ENCODE measurements at regions not wholly inside any gene's neighbourhood (a gene's known extent, or its start where the extent isn't known, plus 50 kb on each side); places are given as distances from the start of the nearest gene placed in this dataset.

DNA sequence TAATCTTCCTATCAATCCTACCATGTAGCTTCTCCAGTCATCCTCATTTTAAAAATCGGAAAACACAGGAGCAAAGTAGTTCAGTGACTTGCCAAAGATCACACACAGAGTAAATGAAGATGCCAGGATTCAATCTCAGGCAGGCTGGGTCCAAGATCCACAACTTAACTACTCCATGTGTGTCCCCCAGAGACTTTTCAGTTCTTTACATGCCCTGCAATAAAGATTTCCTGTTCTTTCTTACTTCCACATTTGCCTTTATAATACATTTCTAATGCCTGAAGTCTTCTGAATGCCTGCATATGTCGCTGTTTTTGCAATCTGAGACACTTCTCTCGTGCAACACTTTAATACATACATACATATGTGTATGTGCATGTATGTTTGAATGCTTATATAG, 121.7 kb upstream of the MARCKS start:
- Histone ChIP-seq H3K27me3 (ENCODE audit: insufficient read depth, low read length) (no peaks in the 10 kb centered on the region), H2AFZ (ENCODE audit: low read depth, low read length) (no peak overlapping the region), H3K27ac (ENCODE audit: low read depth, low read length) (no peak overlapping the region), H3K79me2 (ENCODE audit: insufficient read depth, low read length) (no peaks in the 10 kb centered on the region), H4K20me1 (ENCODE audit: insufficient read depth, low read length) (no peaks in the 10 kb centered on the region), H3K36me3 (ENCODE audit: insufficient read depth, low read length) (no peaks in the 10 kb centered on the region), H3K4me1 (ENCODE audit: insufficient read depth, low read length) (peaks cover 10% of the 10 kb centered on the region), H3K4me2 (ENCODE audit: low read length) (no peak overlapping the region), H3K9ac (ENCODE audit: low read length) (no peak overlapping the region), H3K9me3 (ENCODE audit: insufficient read depth, low read depth, low read length) (no peaks in the 10 kb centered on the region), H3K4me3 (ENCODE audit: insufficient read depth, low read depth, low read length) (no peak overlapping the region)
- Mint-ChIP-seq H3K27me3 (ENCODE audit: low read depth, unreplicated experiment) (no peaks in the 10 kb centered on the region), H3K4me3 (ENCODE audit: unreplicated experiment) (no peak overlapping the region), H3K9me3 (ENCODE audit: unreplicated experiment) (no peaks in the 10 kb centered on the region), H3K36me3 (ENCODE audit: low read depth, unreplicated experiment) (no peaks in the 10 kb centered on the region), H3K27ac (ENCODE audit: unreplicated experiment) (no peak overlapping the region), H3K4me1 (ENCODE audit: low read depth, unreplicated experiment) (peaks cover 13% of the 10 kb centered on the region)
- DNase-seq (ENCODE audit: low read depth) (no peak), FAIRE-seq (peak; percentile 29)
- TF ChIP-seq, protein P1, sequence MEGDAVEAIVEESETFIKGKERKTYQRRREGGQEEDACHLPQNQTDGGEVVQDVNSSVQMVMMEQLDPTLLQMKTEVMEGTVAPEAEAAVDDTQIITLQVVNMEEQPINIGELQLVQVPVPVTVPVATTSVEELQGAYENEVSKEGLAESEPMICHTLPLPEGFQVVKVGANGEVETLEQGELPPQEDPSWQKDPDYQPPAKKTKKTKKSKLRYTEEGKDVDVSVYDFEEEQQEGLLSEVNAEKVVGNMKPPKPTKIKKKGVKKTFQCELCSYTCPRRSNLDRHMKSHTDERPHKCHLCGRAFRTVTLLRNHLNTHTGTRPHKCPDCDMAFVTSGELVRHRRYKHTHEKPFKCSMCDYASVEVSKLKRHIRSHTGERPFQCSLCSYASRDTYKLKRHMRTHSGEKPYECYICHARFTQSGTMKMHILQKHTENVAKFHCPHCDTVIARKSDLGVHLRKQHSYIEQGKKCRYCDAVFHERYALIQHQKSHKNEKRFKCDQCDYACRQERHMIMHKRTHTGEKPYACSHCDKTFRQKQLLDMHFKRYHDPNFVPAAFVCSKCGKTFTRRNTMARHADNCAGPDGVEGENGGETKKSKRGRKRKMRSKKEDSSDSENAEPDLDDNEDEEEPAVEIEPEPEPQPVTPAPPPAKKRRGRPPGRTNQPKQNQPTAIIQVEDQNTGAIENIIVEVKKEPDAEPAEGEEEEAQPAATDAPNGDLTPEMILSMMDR (IDR thresholded peaks at IDR 0.05; ENCODE audit: insufficient read depth, low read depth, low read length): no peak
- TF ChIP-seq EZH2 (IDR thresholded peaks at IDR 0.05; ENCODE audit: insufficient read depth, low read length): no peak

DNA sequence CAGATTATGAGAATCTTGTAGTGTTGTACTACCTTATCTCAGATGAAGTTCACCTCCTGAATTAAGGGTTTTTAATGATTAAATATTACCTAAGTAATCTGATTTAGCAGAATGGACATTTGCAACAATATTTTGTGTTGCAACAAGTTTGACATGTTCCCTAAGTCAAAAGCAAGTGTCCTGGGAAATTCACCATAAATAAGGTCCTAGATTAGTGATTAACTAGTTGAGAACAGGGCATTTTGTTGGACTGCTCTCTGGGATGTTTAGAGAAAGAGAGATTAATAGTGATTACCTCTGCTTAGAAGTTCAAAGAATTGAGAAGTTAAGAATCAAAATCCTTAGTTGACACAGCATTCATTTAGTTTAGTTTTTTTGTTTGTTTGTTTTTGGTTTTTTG, 120.2 kb upstream of the MARCKS start:
- H3K79me2 ChIP-seq (ENCODE audit: insufficient read depth, low read length): no peaks in the 10 kb centered on the region
- no peak overlapping the region for H3K4me3 Mint-ChIP-seq (ENCODE audit: unreplicated experiment)
- TF ChIP-seq EZH2 (IDR thresholded peaks at IDR 0.05; ENCODE audit: insufficient read depth, low read length): no peak
- TF ChIP-seq, protein P1 (IDR thresholded peaks at IDR 0.05; ENCODE audit: insufficient read depth, low read depth, low read length): no peak
- H2AFZ ChIP-seq (ENCODE audit: low read depth, low read length): no peak overlapping the region
- no peaks in the 10 kb centered on the region for H3K9me3 Mint-ChIP-seq (ENCODE audit: unreplicated experiment)
- no peaks in the 10 kb centered on the region for H3K36me3 Mint-ChIP-seq (ENCODE audit: low read depth, unreplicated experiment)
- H3K4me3 ChIP-seq (ENCODE audit: insufficient read depth, low read depth, low read length): no peak overlapping the region
- no peak overlapping the region for H3K9ac ChIP-seq (ENCODE audit: low read length)
- peaks cover 10% of the 10 kb centered on the region for H3K4me1 ChIP-seq (ENCODE audit: insufficient read depth, low read length)
- no peaks in the 10 kb centered on the region for H3K27me3 ChIP-seq (ENCODE audit: insufficient read depth, low read length)
- H3K27ac Mint-ChIP-seq (ENCODE audit: unreplicated experiment): no peak overlapping the region
- H3K36me3 ChIP-seq (ENCODE audit: insufficient read depth, low read length): no peaks in the 10 kb centered on the region
- no peaks in the 10 kb centered on the region for H4K20me1 ChIP-seq (ENCODE audit: insufficient read depth, low read length)
- peaks cover 12% of the 10 kb centered on the region for H3K4me1 Mint-ChIP-seq (ENCODE audit: low read depth, unreplicated experiment)
- no peak for FAIRE-seq
- no peaks in the 10 kb centered on the region for H3K27me3 Mint-ChIP-seq (ENCODE audit: low read depth, unreplicated experiment)
- no peak overlapping the region for H3K27ac ChIP-seq (ENCODE audit: low read depth, low read length)
- H3K4me2 ChIP-seq (ENCODE audit: low read length): no peak overlapping the region
- no peak for DNase-seq (ENCODE audit: low read depth)
- H3K9me3 ChIP-seq (ENCODE audit: insufficient read depth, low read depth, low read length): no peaks in the 10 kb centered on the region

DNA sequence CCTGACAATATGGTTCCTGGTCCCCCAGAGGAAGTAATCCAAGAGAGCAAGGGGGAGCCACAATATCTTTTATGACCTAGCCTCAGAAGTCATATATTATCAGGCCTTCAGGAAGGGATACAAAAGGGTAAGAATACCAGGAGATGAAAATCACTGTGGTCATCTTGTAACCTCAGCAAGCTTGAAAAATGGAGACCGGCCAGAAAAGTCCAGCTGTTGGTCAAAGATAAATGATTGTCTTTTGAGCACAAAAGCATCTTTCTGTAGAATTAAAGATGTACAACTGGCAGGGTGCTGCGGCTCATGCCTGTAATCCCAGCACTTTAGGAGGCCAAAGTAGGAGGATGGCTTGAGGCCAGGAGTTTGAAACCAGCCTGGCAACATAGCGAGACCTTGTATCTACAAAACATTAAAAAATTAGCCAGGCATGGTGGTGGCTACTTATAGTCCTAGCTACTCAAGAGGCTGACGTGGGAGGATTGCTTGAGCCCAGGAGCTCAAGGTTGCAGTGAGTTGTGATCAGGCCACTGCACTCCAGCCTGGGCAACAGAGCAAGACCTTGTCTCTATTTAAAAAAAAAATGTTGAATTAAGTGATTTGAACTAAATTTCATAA, 118.0 kb upstream of the MARCKS start:
- no peak overlapping the region for H3K4me2 ChIP-seq (ENCODE audit: low read length)
- H3K27ac ChIP-seq (ENCODE audit: low read depth, low read length): no peak overlapping the region
- H3K9me3 ChIP-seq (ENCODE audit: insufficient read depth, low read depth, low read length): no peaks in the 10 kb centered on the region
- H3K36me3 ChIP-seq (ENCODE audit: insufficient read depth, low read length): no peaks in the 10 kb centered on the region
- no peak overlapping the region for H2AFZ ChIP-seq (ENCODE audit: low read depth, low read length)
- TF ChIP-seq, protein P1 (IDR thresholded peaks at IDR 0.05; ENCODE audit: insufficient read depth, low read depth, low read length): no peak
- TF ChIP-seq EZH2 (IDR thresholded peaks at IDR 0.05; ENCODE audit: insufficient read depth, low read length): no peak
- no peak for DNase-seq (ENCODE audit: low read depth)
- H4K20me1 ChIP-seq (ENCODE audit: insufficient read depth, low read length): no peaks in the 10 kb centered on the region
- no peak overlapping the region for H3K9ac ChIP-seq (ENCODE audit: low read length)
- no peaks in the 10 kb centered on the region for H3K79me2 ChIP-seq (ENCODE audit: insufficient read depth, low read length)
- H3K27me3 ChIP-seq (ENCODE audit: insufficient read depth, low read length): no peaks in the 10 kb centered on the region
- no peak overlapping the region for H3K4me3 Mint-ChIP-seq (ENCODE audit: unreplicated experiment)
- H3K9me3 Mint-ChIP-seq (ENCODE audit: unreplicated experiment): no peaks in the 10 kb centered on the region
- H3K27me3 Mint-ChIP-seq (ENCODE audit: low read depth, unreplicated experiment): no peaks in the 10 kb centered on the region
- H3K27ac Mint-ChIP-seq (ENCODE audit: unreplicated experiment): no peak overlapping the region
- FAIRE-seq: no peak
- peaks cover 6% of the 10 kb centered on the region for H3K4me1 ChIP-seq (ENCODE audit: insufficient read depth, low read length)
- H3K4me3 ChIP-seq (ENCODE audit: insufficient read depth, low read depth, low read length): no peak overlapping the region
- H3K4me1 Mint-ChIP-seq (ENCODE audit: low read depth, unreplicated experiment): peaks cover 4% of the 10 kb centered on the region
- H3K36me3 Mint-ChIP-seq (ENCODE audit: low read depth, unreplicated experiment): no peaks in the 10 kb centered on the region
